Uterus (tissue), 2 donors: ENCODE measurements at regions not wholly inside any gene's neighbourhood (a gene's known extent, or its start where the extent isn't known, plus 50 kb on each side); places are given as distances from the start of the nearest gene placed in this dataset.

Experiments
- CTCF ChIP-seq, 4 experiments: fragments of 200-600 bp in 2 of 4; fragments of 450-650 bp in 2 of 4; sonication (generic) in 2 of 4; IDR thresholded peaks; one replicate each; pipeline ENCODE4 v1.5.1; 2016 to 2019; ENCODE audit warnings: antibody characterized with exemption in 4 of 4, mild to moderate bottlenecking in 2 of 4, moderate library complexity in 1 of 4
- POLR2A ChIP-seq, 2 donors: fragments of 450-650 bp; IDR thresholded peaks; one replicate each; pipeline ENCODE4 v1.6.1; 2016; ENCODE audit warnings: antibody characterized with exemption in 2 of 2, mild to moderate bottlenecking in 1 of 2, moderate library complexity in 1 of 2

- no peak for TF ChIP-seq CTCF (IDR thresholded peaks at IDR 0.05)
- TF ChIP-seq POLR2A (IDR thresholded peaks at IDR 0.05), result no peak
Measured at GRCh38 chr5:5626412-5626811, 203.9 kb downstream of the ICE1 start.
